ENCODE measurements at regions not wholly inside any gene's neighbourhood (a gene's known extent, or its start where the extent isn't known, plus 50 kb on each side); places are given as distances from the start of the nearest gene placed in this dataset.

- ChIA-PET CTCF (no interaction called here), POLR2A (no interaction called here)
- no peak for DNase-seq (ENCODE audit: low read depth, low spot score)
- no peak for TF ChIP-seq CTCF (IDR thresholded peaks at IDR 0.05; ENCODE audit: insufficient read depth, low read length, missing control alignments)
- no peak overlapping the region for H3K4me3 ChIP-seq (ENCODE audit: low read depth, low read length)
Measured at GRCh38 chr4:138565576-138565975, 323.4 kb upstream of the SLC7A11 start.

- CTCF ChIA-PET: no interaction called here
- POLR2A ChIA-PET: no interaction called here
- no peak overlapping the region for H3K4me3 ChIP-seq (ENCODE audit: low read depth, low read length)
- DNase-seq (ENCODE audit: low read depth, low spot score): no peak
- no peak for TF ChIP-seq CTCF (IDR thresholded peaks at IDR 0.05; ENCODE audit: insufficient read depth, low read length, missing control alignments)
Measured at GRCh38 chr4:138562544-138562991, 320.4 kb upstream of the SLC7A11 start.

- CTCF ChIA-PET: no interaction called here
- TF ChIP-seq CTCF (IDR thresholded peaks at IDR 0.05; ENCODE audit: insufficient read depth, low read length, missing control alignments): no peak
- POLR2A ChIA-PET: no interaction called here
Measured at GRCh38 chr4:138561906-138562305, 319.8 kb upstream of the SLC7A11 start.

GRCh38 chr4:138561276-138561880 is 319.2 kb upstream of the SLC7A11 start:
- TF ChIP-seq CTCF (IDR thresholded peaks at IDR 0.05; ENCODE audit: insufficient read depth, low read length, missing control alignments): no peak
- no peak overlapping the region for H3K4me3 ChIP-seq (ENCODE audit: low read depth, low read length)
- POLR2A ChIA-PET: no interaction called here
- no peak for DNase-seq (ENCODE audit: low read depth, low spot score)
- CTCF ChIA-PET: no interaction called here

More at GRCh38 chr4:138561906-138562305, 319.8 kb upstream of the SLC7A11 start:
- H3K4me3 ChIP-seq (ENCODE audit: low read depth, low read length): no peak overlapping the region
- DNase-seq (ENCODE audit: low read depth, low spot score): no peak

GRCh38 chr4:138560448-138560847 is 318.3 kb upstream of the SLC7A11 start:
- ChIA-PET POLR2A (no interaction called here), CTCF (no interaction called here)
- DNase-seq (ENCODE audit: low read depth, low spot score): no peak
- no peak for TF ChIP-seq CTCF (IDR thresholded peaks at IDR 0.05; ENCODE audit: insufficient read depth, low read length, missing control alignments)
- H3K4me3 ChIP-seq (ENCODE audit: low read depth, low read length): no peak overlapping the region

- CTCF ChIA-PET: no interaction called here
- no peak for TF ChIP-seq CTCF (IDR thresholded peaks at IDR 0.05; ENCODE audit: insufficient read depth, low read length, missing control alignments)
- no peak overlapping the region for H3K4me3 ChIP-seq (ENCODE audit: low read depth, low read length)
- no peak for DNase-seq (ENCODE audit: low read depth, low spot score)
- POLR2A ChIA-PET: no interaction called here
Measured at GRCh38 chr4:138558886-138559285, 316.7 kb upstream of the SLC7A11 start.

Data from AG04449 (cell line).